Kidney epithelial cell (primary cell): ENCODE measurements at regions not wholly inside any gene's neighbourhood (a gene's known extent, or its start where the extent isn't known, plus 50 kb on each side); places are given as distances from the start of the nearest gene placed in this dataset.

ENCODE experiments used
- DNase-seq: peaks from one replicate; pipeline ENCODE4 v3.0.0-alpha.2; 2010; ENCODE audit warnings: low read depth
- H3K27me3 ChIP-seq: 2 replicates; pipeline ENCODE4 v1.6.0; 2011; ENCODE audit warnings: low read length; ENCODE audit not compliant: control insufficient read depth, insufficient read depth
- H3K36me3 ChIP-seq: 2 replicates; pipeline ENCODE4 v1.5.1; 2011; ENCODE audit warnings: low read length; ENCODE audit not compliant: control insufficient read depth, insufficient read depth
- H3K4me3 ChIP-seq: 2 replicates; pipeline ENCODE4 v1.5.1; 2011; ENCODE audit warnings: low read depth, mild to moderate bottlenecking, control low read depth, low read length
- TF ChIP-seq, protein P1 (sequence below): IDR thresholded peaks from 2 replicates; pipeline ENCODE4 v1.5.1; 2011; ENCODE audit warnings: mild to moderate bottlenecking, moderate library complexity, low read length, control low read depth, inconsistent platforms; ENCODE audit not compliant: insufficient read depth, poor library complexity, severe bottlenecking

DNA sequence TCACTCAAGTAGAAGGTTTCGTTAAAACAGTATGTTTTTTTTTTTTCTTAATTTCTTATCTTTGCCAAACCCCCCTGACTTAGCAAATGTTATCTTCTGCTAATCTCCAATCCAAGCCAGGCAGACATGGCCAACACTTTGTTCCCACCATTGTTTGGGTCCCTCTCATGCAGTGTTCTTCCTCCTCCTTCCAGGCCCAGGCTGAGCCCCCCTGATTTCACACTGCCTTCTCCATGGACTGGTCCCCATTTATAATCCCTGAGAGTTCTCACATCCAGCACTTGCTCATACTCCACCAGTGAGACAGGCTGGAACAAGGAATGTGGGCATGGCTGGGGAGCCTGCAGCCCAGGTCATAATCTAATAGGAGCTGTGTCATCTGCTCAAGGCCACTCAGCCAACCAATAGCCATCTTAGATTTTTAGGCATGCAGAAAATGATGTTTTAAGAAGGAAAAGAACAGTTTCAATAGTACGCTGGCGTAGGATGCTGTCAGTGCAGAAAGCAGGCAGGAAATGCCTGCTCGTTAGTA, 238.4 kb upstream of the CCDC196 start:
- no peak for DNase-seq
- no peaks in the 10 kb centered on the region for H3K27me3 ChIP-seq
- TF ChIP-seq, protein P1, sequence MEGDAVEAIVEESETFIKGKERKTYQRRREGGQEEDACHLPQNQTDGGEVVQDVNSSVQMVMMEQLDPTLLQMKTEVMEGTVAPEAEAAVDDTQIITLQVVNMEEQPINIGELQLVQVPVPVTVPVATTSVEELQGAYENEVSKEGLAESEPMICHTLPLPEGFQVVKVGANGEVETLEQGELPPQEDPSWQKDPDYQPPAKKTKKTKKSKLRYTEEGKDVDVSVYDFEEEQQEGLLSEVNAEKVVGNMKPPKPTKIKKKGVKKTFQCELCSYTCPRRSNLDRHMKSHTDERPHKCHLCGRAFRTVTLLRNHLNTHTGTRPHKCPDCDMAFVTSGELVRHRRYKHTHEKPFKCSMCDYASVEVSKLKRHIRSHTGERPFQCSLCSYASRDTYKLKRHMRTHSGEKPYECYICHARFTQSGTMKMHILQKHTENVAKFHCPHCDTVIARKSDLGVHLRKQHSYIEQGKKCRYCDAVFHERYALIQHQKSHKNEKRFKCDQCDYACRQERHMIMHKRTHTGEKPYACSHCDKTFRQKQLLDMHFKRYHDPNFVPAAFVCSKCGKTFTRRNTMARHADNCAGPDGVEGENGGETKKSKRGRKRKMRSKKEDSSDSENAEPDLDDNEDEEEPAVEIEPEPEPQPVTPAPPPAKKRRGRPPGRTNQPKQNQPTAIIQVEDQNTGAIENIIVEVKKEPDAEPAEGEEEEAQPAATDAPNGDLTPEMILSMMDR, result no peak

DNA sequence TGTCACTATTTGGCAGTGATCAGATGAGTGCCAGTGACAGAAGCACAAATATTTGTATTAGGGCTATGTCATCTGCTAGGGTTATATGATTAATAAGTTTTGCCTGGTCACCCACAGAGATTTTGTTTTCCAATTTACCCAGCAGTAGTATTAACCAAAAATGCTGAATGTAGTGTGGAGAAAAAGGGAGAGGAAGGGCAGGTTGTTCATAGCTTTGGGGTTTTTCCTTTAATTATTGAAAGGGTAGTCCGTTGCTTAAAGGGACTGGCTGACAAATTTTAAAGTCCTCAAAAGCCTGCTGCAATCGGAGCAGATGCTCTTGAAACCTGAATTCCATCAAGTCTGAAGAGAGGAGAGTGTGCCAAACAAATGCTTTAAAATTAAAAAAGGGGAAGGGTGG, 237.9 kb upstream of the CCDC196 start:
- Histone ChIP-seq H3K36me3 (no peaks in the 10 kb centered on the region), H3K27me3 (no peaks in the 10 kb centered on the region)
- DNase-seq, result no peak

More for the DNA sequence above, 238.4 kb upstream of the CCDC196 start:
- Histone ChIP-seq H3K36me3 (no peaks in the 10 kb centered on the region), H3K4me3 (no peak overlapping the region)

DNA sequence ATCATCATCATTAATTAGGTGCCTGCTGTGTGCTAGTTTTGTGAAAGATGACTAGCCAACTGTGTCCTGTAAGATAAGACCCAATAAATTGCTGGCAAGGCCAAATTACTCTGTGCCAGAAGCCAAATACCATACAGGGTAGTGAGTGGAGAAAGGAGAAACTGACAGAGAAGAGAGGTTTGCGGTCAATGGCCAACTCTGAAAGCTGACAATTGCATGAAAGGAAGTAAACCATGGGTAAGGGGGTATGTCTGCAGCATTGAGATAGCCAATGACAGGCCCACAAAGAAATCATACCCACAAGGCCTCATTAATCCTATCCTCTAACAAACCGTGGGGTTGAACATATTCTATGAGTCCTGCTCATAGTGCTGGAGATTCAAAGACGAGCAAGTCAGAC, 236.6 kb upstream of the CCDC196 start:
- no peaks in the 10 kb centered on the region for H3K27me3 ChIP-seq
- DNase-seq, result no peak
- TF ChIP-seq, protein P1, result no peak

More for the DNA sequence above, 237.9 kb upstream of the CCDC196 start:
- H3K4me3 ChIP-seq, result no peak overlapping the region
- TF ChIP-seq, protein P1, result no peak

DNA sequence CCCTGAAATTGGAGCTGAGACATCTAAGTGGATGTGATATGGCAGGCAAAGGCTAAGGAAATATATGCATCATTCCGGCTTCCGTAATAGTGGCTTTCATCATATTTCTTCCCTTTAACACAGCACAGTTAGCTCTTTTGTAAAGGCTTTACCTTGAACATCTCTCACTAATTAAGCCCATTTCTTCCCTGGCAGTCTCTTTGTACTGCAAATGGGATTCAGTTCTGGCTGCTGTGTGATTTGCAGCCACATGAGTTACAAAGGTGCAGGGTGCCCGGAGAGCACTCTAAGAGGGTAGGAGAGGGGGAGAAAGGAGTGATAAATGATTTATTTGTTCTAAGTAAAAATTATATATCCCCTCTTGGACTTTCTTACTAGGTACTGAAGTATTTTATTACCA, 232.1 kb upstream of the CCDC196 start:
- Histone ChIP-seq H3K36me3 (no peaks in the 10 kb centered on the region), H3K27me3 (no peaks in the 10 kb centered on the region), H3K4me3 (no peak overlapping the region)
- TF ChIP-seq, protein P1, result no peak
- DNase-seq, result no peak

More for the DNA sequence above, 236.6 kb upstream of the CCDC196 start:
- Histone ChIP-seq H3K36me3 (no peaks in the 10 kb centered on the region), H3K4me3 (no peak overlapping the region)

DNA sequence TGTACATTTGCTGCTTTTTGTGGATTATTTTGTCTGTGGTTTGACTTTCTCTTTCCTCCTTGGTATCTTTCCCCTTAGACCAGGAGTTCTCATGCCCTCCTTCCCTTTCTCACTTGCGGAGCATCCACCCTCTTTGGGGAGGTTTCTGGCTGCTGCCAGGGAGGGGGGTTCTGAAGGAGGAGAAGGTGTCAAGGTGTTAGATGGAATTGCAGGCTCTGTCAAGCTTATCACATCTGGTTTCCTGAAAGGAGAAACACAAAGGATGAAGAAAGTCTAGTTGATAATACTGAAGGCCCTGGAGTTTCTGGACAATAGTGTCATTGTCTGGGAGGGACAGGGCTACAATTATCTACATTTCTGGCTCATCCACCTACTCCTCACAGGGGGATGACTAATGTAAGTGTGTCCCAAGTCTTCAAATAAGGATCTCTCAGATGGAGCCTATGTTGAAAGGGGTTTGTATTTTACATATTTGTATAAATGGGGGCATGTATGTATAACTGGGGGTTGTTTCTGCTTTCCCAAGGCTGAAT, 217.3 kb upstream of the CCDC196 start:
- Histone ChIP-seq H3K4me3 (no peak overlapping the region), H3K36me3 (no peaks in the 10 kb centered on the region), H3K27me3 (no peaks in the 10 kb centered on the region)
- no peak for DNase-seq
- TF ChIP-seq, protein P1, result no peak

DNA sequence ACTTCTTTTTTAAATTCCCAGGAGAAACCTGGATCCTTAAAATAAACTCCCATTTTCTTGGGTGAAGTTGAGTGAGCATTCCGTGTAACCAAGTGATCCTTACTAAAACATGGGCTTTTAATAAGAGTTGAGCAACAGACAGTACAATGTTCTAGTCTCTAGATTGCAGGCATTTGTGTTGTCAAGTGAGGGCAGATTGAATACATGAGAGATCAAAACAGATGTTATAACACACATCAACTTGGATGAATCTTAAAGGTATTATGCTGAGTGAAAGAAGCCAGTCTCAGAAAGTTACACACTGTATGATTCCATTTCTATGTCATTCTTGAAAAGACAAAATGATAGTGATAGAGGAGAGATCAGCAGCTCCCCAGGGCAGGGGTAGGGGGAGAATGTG, 213.9 kb upstream of the CCDC196 start:
- no peaks in the 10 kb centered on the region for H3K36me3 ChIP-seq
- no peaks in the 10 kb centered on the region for H3K27me3 ChIP-seq
- DNase-seq, result no peak
- H3K4me3 ChIP-seq, result no peak overlapping the region
- TF ChIP-seq, protein P1, result no peak
